ENCODE measurements at regions not wholly inside any gene's neighbourhood (a gene's known extent, or its start where the extent isn't known, plus 50 kb on each side); places are given as distances from the start of the nearest gene placed in this dataset.

DNA sequence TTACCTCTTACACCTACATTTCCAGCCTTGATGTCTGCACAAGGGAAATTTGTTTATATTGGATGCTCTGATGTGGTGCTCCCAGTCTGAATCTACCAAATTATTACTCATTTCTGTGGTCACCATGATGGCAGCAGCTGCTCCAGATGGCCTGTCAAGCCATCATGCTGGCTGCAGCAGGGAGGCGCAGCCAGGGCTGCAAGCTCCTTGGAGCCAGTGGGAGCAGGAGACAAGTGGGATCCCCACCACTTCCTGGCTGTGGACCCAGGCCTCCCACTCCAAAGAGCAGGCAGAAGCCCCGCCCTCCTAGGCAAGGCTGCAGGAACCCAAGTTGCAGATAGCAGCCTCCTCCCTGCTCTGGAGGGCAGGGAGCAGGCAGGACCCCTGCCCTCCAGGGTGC is 241.1 kb upstream of the ATP10B start:
- no peaks in the 10 kb centered on the region for H3K36me3 ChIP-seq
- WGBS, 2 donors, result 73 to 100% methylated on average over 1 to 2 of the region's 2 CpGs

DNA sequence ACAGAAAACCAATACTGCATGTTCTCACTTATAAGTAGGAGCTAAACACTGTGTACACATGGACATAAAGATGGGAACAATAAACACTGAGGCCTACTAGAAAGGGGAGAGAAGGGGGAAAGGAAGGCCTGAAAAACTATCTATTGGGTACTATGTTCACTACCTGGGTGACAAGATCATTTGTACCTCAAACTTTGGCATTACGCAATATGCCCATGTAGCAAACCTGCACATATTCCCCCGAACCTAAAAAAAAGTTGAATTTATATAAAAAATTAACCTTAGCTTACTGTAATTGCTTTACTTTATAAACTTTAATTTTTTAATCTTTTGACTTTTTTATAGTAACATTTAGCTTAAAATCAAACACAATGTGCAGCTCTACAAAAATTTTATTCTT is 237.6 kb upstream of the ATP10B start:
- TF ChIP-seq, protein P1, sequence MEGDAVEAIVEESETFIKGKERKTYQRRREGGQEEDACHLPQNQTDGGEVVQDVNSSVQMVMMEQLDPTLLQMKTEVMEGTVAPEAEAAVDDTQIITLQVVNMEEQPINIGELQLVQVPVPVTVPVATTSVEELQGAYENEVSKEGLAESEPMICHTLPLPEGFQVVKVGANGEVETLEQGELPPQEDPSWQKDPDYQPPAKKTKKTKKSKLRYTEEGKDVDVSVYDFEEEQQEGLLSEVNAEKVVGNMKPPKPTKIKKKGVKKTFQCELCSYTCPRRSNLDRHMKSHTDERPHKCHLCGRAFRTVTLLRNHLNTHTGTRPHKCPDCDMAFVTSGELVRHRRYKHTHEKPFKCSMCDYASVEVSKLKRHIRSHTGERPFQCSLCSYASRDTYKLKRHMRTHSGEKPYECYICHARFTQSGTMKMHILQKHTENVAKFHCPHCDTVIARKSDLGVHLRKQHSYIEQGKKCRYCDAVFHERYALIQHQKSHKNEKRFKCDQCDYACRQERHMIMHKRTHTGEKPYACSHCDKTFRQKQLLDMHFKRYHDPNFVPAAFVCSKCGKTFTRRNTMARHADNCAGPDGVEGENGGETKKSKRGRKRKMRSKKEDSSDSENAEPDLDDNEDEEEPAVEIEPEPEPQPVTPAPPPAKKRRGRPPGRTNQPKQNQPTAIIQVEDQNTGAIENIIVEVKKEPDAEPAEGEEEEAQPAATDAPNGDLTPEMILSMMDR (IDR thresholded peaks at IDR 0.05), result no peak
- TF ChIP-seq POLR2A (IDR thresholded peaks at IDR 0.05), result no peak
- no peaks in the 10 kb centered on the region for H3K9me3 ChIP-seq
- H3K27ac ChIP-seq, result no peak overlapping the region
- no peaks in the 10 kb centered on the region for H3K36me3 ChIP-seq
- DNase-seq, result no peak
- no peak overlapping the region for H3K4me3 ChIP-seq (replicated peaks in 1 of 3)
- no peaks in the 10 kb centered on the region for H3K4me1 ChIP-seq
- no peaks in the 10 kb centered on the region for H3K27me3 ChIP-seq
- intact Hi-C loops (cut with DNase I), result no loop called here
- 97 to 98% methylated on average over 2 of the region's 2 CpGs for WGBS, 2 donors

More for the DNA sequence above, 241.1 kb upstream of the ATP10B start:
- no peaks in the 10 kb centered on the region for H3K9me3 ChIP-seq
- TF ChIP-seq POLR2A (IDR thresholded peaks at IDR 0.05), result no peak
- TF ChIP-seq, protein P1 (IDR thresholded peaks at IDR 0.05), result no peak
- H3K27ac ChIP-seq, result no peak overlapping the region
- no peak overlapping the region for H3K4me3 ChIP-seq (replicated peaks in 1 of 3)
- no peaks in the 10 kb centered on the region for H3K4me1 ChIP-seq
- intact Hi-C loops (cut with DNase I), result no loop called here
- DNase-seq, result no peak
- H3K27me3 ChIP-seq, result no peaks in the 10 kb centered on the region

DNA sequence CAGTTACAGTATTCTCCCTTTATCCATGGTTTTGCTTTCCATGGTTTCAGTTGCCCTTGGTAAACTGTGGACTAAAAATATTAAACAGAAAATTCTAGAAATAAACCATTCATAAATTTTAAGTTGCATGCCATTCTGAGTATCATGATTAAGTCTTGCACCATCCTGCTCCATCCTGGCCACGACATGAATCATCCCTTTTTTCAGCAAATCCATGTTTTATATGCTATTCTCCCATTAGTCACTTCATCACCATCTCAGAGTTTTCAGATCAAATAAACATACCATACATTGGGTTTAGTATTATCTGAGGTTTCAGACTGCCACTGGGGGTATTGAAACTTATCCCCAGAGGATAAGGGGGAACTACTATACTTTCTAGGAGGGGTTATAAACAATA is 234.4 kb upstream of the ATP10B start:
- H3K4me3 ChIP-seq (replicated peaks in 1 of 3), result no peak overlapping the region
- WGBS, 2 donors, result 60 to 76% methylated on average over 1 of the region's 1 CpG
- no peaks in the 10 kb centered on the region for H3K9me3 ChIP-seq
- intact Hi-C loops (cut with DNase I), result no loop called here
- no peak for DNase-seq
- H3K27ac ChIP-seq, result no peak overlapping the region
- TF ChIP-seq POLR2A (IDR thresholded peaks at IDR 0.05), result no peak
- TF ChIP-seq, protein P1 (IDR thresholded peaks at IDR 0.05), result no peak
- no peaks in the 10 kb centered on the region for H3K36me3 ChIP-seq
- H3K27me3 ChIP-seq, result no peaks in the 10 kb centered on the region
- no peaks in the 10 kb centered on the region for H3K4me1 ChIP-seq

DNA sequence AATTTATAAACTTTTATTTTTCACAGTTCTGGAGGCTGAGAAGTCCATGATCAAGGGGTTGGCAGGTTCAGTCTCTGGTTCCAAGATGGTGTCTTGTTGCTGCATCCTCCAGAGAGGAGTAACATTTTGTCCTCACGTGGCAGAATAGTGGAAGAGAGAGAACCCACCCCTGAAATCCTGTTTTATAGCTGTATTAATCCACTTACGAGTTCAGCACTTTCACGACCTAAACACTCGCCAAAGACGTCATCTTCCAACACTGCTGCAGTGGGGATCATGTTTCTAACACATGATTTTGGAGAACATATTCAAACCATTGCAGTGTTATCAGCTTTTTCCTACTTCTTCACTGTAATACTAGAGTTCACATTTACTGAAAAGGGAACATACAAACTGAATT is 233.0 kb upstream of the ATP10B start:
- no peak overlapping the region for H3K27ac ChIP-seq
- H3K36me3 ChIP-seq, result no peaks in the 10 kb centered on the region
- WGBS, 2 donors, result 57 to 69% methylated on average over 5 of the region's 5 CpGs
- TF ChIP-seq POLR2A (IDR thresholded peaks at IDR 0.05), result no peak
- TF ChIP-seq, protein P1 (IDR thresholded peaks at IDR 0.05), result no peak
- DNase-seq, result no peak
- H3K27me3 ChIP-seq, result no peaks in the 10 kb centered on the region
- H3K4me1 ChIP-seq, result no peaks in the 10 kb centered on the region
- no peak overlapping the region for H3K4me3 ChIP-seq (replicated peaks in 1 of 3)
- no peaks in the 10 kb centered on the region for H3K9me3 ChIP-seq
- intact Hi-C loops (cut with DNase I), result no loop called here

DNA sequence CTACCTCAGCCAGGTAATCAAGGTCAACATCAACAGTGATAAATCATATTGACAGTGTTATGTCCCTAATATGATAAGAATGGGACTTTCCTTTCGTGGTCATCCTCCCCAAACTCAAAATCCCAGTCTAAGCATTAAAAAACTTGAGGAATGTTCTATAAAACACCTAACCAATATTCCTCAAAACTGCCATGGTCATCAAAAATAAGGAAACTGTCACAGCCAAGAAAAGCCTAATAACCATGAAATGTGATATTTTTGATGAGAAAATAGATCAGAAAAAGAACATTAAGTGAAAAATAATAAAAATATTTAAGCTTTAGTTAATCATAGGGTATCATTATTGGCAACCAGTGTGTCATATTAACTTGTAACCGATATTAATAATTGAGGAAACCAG is 232.1 kb upstream of the ATP10B start:
- intact Hi-C loops (cut with DNase I), result no loop called here
- H3K9me3 ChIP-seq, result no peaks in the 10 kb centered on the region
- TF ChIP-seq, protein P1 (IDR thresholded peaks at IDR 0.05), result no peak
- TF ChIP-seq POLR2A (IDR thresholded peaks at IDR 0.05), result no peak
- no peak overlapping the region for H3K4me3 ChIP-seq (replicated peaks in 1 of 3)
- H3K27me3 ChIP-seq, result no peaks in the 10 kb centered on the region
- H3K36me3 ChIP-seq, result no peaks in the 10 kb centered on the region
- no peaks in the 10 kb centered on the region for H3K4me1 ChIP-seq
- H3K27ac ChIP-seq, result no peak overlapping the region
- WGBS, 2 donors, result 81 to 83% methylated on average over 2 of the region's 2 CpGs
- no peak for DNase-seq
